Osteoblast (primary cell): ENCODE measurements at regions not wholly inside any gene's neighbourhood (a gene's known extent, or its start where the extent isn't known, plus 50 kb on each side); places are given as distances from the start of the nearest gene placed in this dataset.

Source experiments
- DNase-seq: peaks from one replicate; pipeline ENCODE4 v3.0.0; 2011; ENCODE audit warnings: low spot score, mixed read lengths; ENCODE audit not compliant: insufficient read length; ENCODE audit errors: missing footprints
- H2AFZ ChIP-seq: 2 replicates; pipeline ENCODE4 v1.6.0; 2011; ENCODE audit warnings: mild to moderate bottlenecking, low read length
- H3K27ac ChIP-seq: 2 replicates; pipeline ENCODE4 v1.5.1; 2011; ENCODE audit warnings: mild to moderate bottlenecking, low read depth, low read length, moderate library complexity
- H3K27me3 ChIP-seq: 2 replicates; pipeline ENCODE4 v1.6.0; 2012; ENCODE audit warnings: mild to moderate bottlenecking, control low read depth, inconsistent platforms, low read length, moderate library complexity; ENCODE audit not compliant: insufficient read depth
- H3K36me3 ChIP-seq: 2 replicates; pipeline ENCODE4 v1.5.1; 2011; ENCODE audit warnings: mild to moderate bottlenecking, low read length, control low read depth, moderate library complexity; ENCODE audit not compliant: insufficient read depth
- H3K4me1 ChIP-seq: 2 replicates; pipeline ENCODE4 v1.5.1; 2011; ENCODE audit warnings: mild to moderate bottlenecking, low read length, control low read depth, moderate library complexity; ENCODE audit not compliant: insufficient read depth
- H3K4me2 ChIP-seq: 2 replicates; pipeline ENCODE4 v1.6.0; 2011; ENCODE audit warnings: mild to moderate bottlenecking, low read length; ENCODE audit not compliant: insufficient read depth
- H3K4me3 ChIP-seq: fragments of 200-600 bp; sonication (generic); 3 replicates; pipeline ENCODE4 v1.5.1; 2012; ENCODE audit warnings: mild to moderate bottlenecking, low read length, inconsistent platforms; ENCODE audit not compliant: insufficient read depth
- H3K79me2 ChIP-seq: 2 replicates; pipeline ENCODE4 v1.6.0; 2012; ENCODE audit warnings: mild to moderate bottlenecking, low read length, control low read depth, inconsistent platforms; ENCODE audit not compliant: insufficient read depth
- H3K9me3 ChIP-seq: 2 replicates; pipeline ENCODE4 v1.5.1; 2011; ENCODE audit warnings: low read depth, low read length, control low read depth
- H4K20me1 ChIP-seq: 2 replicates; pipeline ENCODE4 v1.6.0; 2012; ENCODE audit warnings: mild to moderate bottlenecking, low read length, control low read depth; ENCODE audit not compliant: insufficient read depth
- TF ChIP-seq, protein P1 (sequence below): IDR thresholded peaks from 2 replicates; pipeline ENCODE4 v1.5.1; 2011; ENCODE audit warnings: mild to moderate bottlenecking, low read depth, low read length, moderate library complexity; ENCODE audit errors: extremely low read depth

GRCh38 chr2:125564471-125564870, 1091.5 kb upstream of the GYPC start:
- Histone ChIP-seq H3K4me2 (no peak overlapping the region), H3K27me3 (no peaks in the 10 kb centered on the region), H3K79me2 (no peaks in the 10 kb centered on the region), H3K9me3 (peaks cover 1% of the 10 kb centered on the region), H3K36me3 (no peaks in the 10 kb centered on the region), H2AFZ (no peak overlapping the region), H4K20me1 (no peaks in the 10 kb centered on the region), H3K4me3 (no peak overlapping the region), H3K27ac (no peak overlapping the region), H3K4me1 (no peaks in the 10 kb centered on the region)
- TF ChIP-seq, protein P1, sequence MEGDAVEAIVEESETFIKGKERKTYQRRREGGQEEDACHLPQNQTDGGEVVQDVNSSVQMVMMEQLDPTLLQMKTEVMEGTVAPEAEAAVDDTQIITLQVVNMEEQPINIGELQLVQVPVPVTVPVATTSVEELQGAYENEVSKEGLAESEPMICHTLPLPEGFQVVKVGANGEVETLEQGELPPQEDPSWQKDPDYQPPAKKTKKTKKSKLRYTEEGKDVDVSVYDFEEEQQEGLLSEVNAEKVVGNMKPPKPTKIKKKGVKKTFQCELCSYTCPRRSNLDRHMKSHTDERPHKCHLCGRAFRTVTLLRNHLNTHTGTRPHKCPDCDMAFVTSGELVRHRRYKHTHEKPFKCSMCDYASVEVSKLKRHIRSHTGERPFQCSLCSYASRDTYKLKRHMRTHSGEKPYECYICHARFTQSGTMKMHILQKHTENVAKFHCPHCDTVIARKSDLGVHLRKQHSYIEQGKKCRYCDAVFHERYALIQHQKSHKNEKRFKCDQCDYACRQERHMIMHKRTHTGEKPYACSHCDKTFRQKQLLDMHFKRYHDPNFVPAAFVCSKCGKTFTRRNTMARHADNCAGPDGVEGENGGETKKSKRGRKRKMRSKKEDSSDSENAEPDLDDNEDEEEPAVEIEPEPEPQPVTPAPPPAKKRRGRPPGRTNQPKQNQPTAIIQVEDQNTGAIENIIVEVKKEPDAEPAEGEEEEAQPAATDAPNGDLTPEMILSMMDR: no peak
- no peak for DNase-seq

GRCh38 chr2:125566422-125566821, 1089.5 kb upstream of the GYPC start:
- Histone ChIP-seq H3K4me3 (no peak overlapping the region), H3K4me2 (no peak overlapping the region), H3K27ac (no peak overlapping the region), H3K36me3 (no peaks in the 10 kb centered on the region), H4K20me1 (no peaks in the 10 kb centered on the region), H3K79me2 (no peaks in the 10 kb centered on the region), H3K4me1 (no peaks in the 10 kb centered on the region), H3K27me3 (no peaks in the 10 kb centered on the region), H3K9me3 (peaks cover 1% of the 10 kb centered on the region), H2AFZ (no peak overlapping the region)
- no peak for DNase-seq
- TF ChIP-seq, protein P1: no peak

DNA sequence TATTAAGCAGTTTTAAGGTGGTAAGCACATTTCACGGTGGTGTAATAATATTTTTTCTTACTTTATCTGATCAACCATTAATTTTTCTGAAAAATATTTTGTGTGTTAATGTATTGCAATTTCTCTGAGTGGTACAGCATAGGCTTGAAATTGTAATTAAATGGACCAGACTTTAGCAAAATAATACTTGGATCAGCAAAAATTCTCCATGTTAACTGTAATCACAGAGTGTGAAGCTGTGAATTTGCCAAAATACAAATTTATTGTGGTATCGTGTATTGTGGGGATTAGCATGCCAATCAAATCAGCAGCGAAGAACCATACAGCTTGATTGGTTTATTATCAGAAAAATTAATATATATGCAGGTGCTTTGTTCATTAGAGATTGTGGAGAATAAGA, 1088.9 kb upstream of the GYPC start:
- Histone ChIP-seq H3K9me3 (peaks cover 1% of the 10 kb centered on the region), H3K36me3 (no peaks in the 10 kb centered on the region), H3K79me2 (no peaks in the 10 kb centered on the region), H3K27me3 (no peaks in the 10 kb centered on the region), H3K27ac (no peak overlapping the region), H3K4me2 (no peak overlapping the region), H2AFZ (no peak overlapping the region), H4K20me1 (no peaks in the 10 kb centered on the region), H3K4me1 (no peaks in the 10 kb centered on the region), H3K4me3 (no peak overlapping the region)
- TF ChIP-seq, protein P1: no peak
- no peak for DNase-seq

DNA sequence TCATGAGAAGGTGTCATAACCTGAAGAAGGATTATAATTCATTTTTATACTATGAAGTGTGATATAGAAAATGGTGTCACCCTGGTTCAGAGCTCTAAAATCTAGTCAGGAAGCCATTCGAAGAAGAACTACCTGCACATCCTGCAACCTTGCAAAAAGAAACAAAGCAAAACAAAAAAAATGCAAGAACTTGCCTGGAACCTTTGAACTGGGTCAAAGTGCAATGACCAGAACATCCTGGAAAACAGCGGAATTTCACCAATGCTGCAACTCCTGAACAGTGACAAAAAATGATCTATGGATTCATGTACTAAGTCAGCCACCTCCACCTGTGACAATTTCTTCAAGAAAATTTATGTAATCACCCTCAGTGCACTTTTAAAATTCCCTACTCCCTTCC, 1083.3 kb upstream of the GYPC start:
- no peak overlapping the region for H3K4me2 ChIP-seq
- TF ChIP-seq, protein P1: no peak
- no peak overlapping the region for H3K4me3 ChIP-seq
- H3K79me2 ChIP-seq: no peaks in the 10 kb centered on the region
- no peak for DNase-seq
- H3K27me3 ChIP-seq: no peaks in the 10 kb centered on the region
- no peaks in the 10 kb centered on the region for H3K4me1 ChIP-seq
- no peaks in the 10 kb centered on the region for H3K9me3 ChIP-seq
- H2AFZ ChIP-seq: no peak overlapping the region
- H3K27ac ChIP-seq: no peak overlapping the region
- no peaks in the 10 kb centered on the region for H3K36me3 ChIP-seq
- H4K20me1 ChIP-seq: no peaks in the 10 kb centered on the region
